Activated CD4-positive, CD25-positive, alpha-beta regulatory T cell treated with anti-CD3 and anti-CD28 coated beads, Interleukin-2, amount 50 U/mL, for 72 hours (primary cell): ENCODE measurements at regions not wholly inside any gene's neighbourhood (a gene's known extent, or its start where the extent isn't known, plus 50 kb on each side); places are given as distances from the start of the nearest gene placed in this dataset.
"Not testable (repeated sequence)": the region's sequence is repeated elsewhere in the genome, so short reads cannot be mapped to it uniquely, and the experiment has no call there.

ENCODE experiments used
- DNase-seq: peaks from one replicate; pipeline ENCODE4 v3.0.0; 2021

- DNase-seq: no peak
Measured at GRCh38 chr14:87407344-87407743, 585.6 kb downstream of the GALC start.

GRCh38 chr14:87405563-87405962 is 587.4 kb downstream of the GALC start:
- no peak for DNase-seq

DNA sequence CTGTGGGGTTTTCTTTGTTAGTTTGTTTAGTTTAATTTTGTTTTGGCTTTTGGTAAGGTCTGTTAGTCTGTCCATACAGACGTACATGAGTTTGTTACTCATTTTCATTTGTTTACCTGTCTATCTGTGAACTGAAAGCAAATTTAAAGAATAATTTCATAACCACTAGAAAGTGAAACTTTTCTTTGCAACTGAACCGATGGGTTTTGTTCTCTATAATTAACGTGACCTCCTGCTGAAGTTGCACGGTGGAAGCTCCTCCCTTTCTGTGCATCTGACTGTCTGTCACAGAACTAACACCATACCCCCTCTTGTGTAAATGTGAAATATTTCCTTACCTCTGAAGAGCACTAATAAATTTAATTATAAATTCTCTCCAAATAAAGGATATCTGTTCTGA is 595.5 kb downstream of the GALC start:
- DNase-seq: no peak

- DNase-seq: no peak
Measured at GRCh38 chr14:87391066-87391465, 601.9 kb downstream of the GALC start.

DNA sequence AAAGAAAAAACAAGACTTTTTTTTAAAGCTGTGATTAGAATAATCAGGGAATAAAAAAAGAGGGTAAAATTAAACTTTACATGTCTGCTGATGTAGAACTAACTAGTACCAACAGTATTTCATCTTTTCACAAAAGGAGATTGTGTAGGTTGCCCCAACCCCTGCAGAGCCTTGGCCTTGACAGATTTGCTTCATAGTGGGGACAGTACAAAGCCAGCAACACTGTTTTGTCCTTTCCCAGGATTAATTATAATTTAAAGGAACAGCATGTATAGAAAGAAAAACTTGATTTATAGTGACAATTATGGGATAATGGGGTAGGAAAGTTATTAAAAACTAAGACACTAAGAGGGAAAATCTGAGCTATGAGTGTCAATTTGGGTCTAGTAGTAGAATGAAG is 604.0 kb downstream of the GALC start:
- no peak for DNase-seq

DNA sequence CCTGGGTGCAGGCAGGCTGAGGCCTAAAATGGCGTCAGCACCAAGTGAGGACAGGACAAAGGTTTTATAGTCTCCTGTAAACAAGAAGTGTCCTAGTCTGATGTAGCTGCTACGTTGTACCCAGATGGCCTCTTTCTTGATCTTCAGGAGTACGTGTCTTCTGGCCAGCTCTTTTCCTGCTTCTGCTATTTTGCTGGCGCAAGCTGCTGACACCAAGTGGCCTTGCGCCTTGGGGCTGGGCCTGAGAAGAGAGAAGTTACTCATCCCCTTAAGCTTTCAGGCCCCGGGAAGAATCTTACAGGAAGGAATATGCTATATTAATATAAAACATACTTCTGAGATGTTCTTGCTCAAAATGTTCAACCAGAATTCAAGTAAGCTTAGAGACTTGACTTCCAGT is 605.2 kb downstream of the GALC start:
- no peak for DNase-seq

- DNase-seq: no peak
Measured at GRCh38 chr14:87386524-87386923, 606.5 kb downstream of the GALC start.

- no peak for DNase-seq
Measured at GRCh38 chr14:87380054-87380453, 612.9 kb downstream of the GALC start.

- no peak for DNase-seq
Measured at GRCh38 chr14:87368751-87369150, 624.2 kb downstream of the GALC start.

- DNase-seq: not testable (repeated sequence)
Measured at GRCh38 chr14:87360246-87360645, 632.7 kb downstream of the GALC start.

GRCh38 chr14:87351007-87351406 is 642.0 kb downstream of the GALC start:
- DNase-seq: no peak

GRCh38 chr14:87349921-87350320 is 643.1 kb downstream of the GALC start:
- no peak for DNase-seq

DNA sequence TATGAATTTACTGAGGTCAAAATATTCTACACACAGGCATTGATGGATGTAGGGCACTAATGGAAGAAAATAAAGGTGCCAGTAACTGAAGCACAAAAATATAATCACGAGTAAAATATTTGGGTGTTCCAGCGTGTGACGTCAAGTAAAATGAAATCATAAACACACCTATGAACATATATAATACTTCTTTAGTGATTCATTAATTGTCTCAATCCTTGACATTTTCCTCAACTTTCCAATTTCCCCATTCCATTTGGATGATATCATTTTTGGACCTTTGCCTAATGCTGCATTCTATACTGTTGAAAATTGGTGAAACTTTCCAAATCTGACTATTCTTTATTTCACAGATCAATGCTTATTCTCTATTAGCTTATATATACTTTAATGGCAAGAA is 649.3 kb downstream of the GALC start:
- no peak for DNase-seq

- DNase-seq: no peak
Measured at GRCh38 chr14:87334997-87335685, 657.8 kb downstream of the GALC start.

DNA sequence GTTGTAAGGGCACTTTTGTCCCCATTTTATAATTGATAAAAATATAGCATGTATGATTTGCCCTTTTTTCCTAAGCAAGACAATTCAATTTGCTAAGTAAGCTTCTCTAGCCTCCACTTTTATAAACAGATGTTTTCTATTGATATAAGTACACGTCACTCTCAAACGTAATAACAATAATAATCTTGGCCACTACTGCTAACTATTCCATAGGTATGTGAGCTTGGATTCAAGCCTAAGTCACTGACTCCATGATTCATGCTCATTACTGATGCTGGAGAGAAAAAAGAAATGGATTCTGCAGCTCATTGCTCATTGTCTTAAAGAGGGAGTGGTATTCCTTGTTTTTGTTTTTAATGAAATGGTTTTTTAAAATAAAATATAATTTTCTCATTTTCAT is 661.0 kb downstream of the GALC start:
- DNase-seq: no peak

- no peak for DNase-seq
Measured at GRCh38 chr14:87325741-87326140, 667.2 kb downstream of the GALC start.

DNA sequence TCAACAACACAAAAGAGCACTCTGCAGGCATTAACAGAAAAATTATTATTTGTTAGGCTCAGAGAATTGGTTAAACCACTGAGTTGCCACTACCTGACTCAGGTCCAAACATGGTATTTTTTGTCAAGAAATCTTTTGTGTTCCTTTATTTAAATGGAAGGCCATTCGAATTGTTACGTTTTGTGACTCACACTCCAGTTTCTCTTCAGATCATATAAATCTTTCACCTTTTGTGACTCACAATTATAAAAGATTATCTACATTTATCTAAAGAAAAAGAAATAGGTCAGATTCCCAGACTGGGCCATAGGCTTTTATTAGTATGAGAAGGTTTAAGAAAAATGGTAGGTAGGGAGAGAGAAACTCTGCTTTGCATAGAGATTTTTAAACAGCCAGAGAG is 669.8 kb downstream of the GALC start:
- DNase-seq: no peak

GRCh38 chr14:87321548-87321947 is 671.4 kb downstream of the GALC start:
- DNase-seq: no peak

- no peak for DNase-seq
Measured at GRCh38 chr14:87312894-87313205, 680.1 kb downstream of the GALC start.

GRCh38 chr14:87312169-87312893 is 680.7 kb downstream of the GALC start:
- no peak for DNase-seq

- DNase-seq: no peak
Measured at GRCh38 chr14:87309557-87309956, 683.4 kb downstream of the GALC start.

- DNase-seq: no peak
Measured at GRCh38 chr14:87306409-87307168, 686.4 kb downstream of the GALC start.

DNA sequence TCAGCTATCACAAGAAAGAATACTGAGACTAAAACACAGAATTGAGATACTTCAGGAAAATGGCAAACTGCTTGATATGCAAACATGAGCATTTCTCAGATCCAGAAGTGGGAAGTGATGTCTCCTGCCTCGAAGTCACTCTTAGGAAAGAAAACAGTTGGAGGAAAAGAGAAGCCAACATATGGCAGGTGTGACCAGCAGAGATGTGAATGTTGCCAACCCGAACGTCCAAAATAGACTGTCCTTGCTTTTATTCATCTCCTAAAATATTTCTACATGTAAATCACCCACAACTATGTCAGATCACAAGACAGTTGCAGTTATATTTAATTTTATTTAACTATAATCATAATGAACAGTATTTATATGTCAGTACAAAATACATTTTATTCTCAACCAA is 687.6 kb downstream of the GALC start:
- DNase-seq: no peak

GRCh38 chr14:87304404-87304803 is 688.6 kb downstream of the GALC start:
- no peak for DNase-seq
